ENCODE measurements at regions not wholly inside any gene's neighbourhood (a gene's known extent, or its start where the extent isn't known, plus 50 kb on each side); places are given as distances from the start of the nearest gene placed in this dataset.

DNA sequence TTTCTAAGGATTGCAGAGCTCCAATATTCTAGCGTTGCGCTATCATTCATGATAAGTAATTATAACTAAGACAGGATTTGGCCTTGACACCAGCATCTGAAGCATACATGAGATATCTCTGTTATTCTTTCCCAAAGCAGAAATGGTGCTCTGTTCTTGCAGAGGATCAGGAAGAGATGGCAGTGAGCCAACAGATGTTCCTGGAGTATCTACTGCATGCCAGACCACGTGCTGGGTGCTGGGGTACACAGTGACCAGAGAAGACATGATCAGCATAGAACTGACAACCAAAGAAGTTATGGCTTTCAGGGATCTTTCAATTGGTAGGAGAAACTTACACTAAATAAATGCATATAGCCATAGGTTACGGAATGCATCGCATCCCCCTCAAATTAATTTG, 63.7 kb upstream of the PLXNA4 start:
- no peaks in the 10 kb centered on the region for H3K4me1 ChIP-seq (ENCODE audit: control insufficient read depth in 2 of 3, insufficient read depth in 2 of 3, low read depth in 1 of 3, low read length in 3 of 3)
- FAIRE-seq, result no peak

DNA sequence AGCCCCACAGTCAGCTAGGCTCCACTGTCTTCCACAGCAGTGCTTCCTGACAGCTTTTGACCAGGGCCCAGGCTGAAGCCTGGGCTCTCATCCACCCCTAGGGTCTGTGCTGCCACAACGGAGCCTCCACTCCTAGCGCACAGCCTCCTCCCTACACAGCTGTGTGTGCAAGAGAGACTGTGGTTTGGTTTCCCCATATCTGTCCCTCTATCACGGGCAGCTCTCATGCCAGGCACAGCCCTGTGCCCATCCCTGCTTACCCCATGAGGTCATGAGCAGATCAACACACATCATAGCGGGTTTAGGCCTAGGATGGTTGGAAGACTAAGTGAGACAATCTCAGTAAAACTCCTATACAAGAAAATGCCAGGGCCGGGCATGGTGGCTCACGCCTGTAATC, 61.7 kb upstream of the PLXNA4 start:
- no peaks in the 10 kb centered on the region for H3K36me3 ChIP-seq (ENCODE audit: control insufficient read depth in 2 of 3, insufficient read depth in 3 of 3, low read length in 3 of 3)
- H3K9ac ChIP-seq (ENCODE audit: low read length in 3 of 3), result no peak overlapping the region
- no peak for FAIRE-seq
- no peaks in the 10 kb centered on the region for H3K9me3 ChIP-seq (ENCODE audit: control insufficient read depth in 2 of 3, insufficient read depth in 1 of 3, low read length in 3 of 3)
- intact Hi-C loops (cut with DNase I), result no loop called here
- DNase-seq, result no peak
- no peaks in the 10 kb centered on the region for H3K27me3 ChIP-seq (ENCODE audit: control insufficient read depth, insufficient read depth, low read length)
- H3K27ac ChIP-seq (ENCODE audit: low read depth in 2 of 2, low read length in 2 of 2), result no peak overlapping the region
- H3K4me1 ChIP-seq (ENCODE audit: control insufficient read depth in 2 of 3, insufficient read depth in 2 of 3, low read depth in 1 of 3, low read length in 3 of 3), result no peaks in the 10 kb centered on the region
- no peak overlapping the region for H3K4me3 ChIP-seq (ENCODE audit: low read length in 3 of 3)
- TF ChIP-seq, protein P1, sequence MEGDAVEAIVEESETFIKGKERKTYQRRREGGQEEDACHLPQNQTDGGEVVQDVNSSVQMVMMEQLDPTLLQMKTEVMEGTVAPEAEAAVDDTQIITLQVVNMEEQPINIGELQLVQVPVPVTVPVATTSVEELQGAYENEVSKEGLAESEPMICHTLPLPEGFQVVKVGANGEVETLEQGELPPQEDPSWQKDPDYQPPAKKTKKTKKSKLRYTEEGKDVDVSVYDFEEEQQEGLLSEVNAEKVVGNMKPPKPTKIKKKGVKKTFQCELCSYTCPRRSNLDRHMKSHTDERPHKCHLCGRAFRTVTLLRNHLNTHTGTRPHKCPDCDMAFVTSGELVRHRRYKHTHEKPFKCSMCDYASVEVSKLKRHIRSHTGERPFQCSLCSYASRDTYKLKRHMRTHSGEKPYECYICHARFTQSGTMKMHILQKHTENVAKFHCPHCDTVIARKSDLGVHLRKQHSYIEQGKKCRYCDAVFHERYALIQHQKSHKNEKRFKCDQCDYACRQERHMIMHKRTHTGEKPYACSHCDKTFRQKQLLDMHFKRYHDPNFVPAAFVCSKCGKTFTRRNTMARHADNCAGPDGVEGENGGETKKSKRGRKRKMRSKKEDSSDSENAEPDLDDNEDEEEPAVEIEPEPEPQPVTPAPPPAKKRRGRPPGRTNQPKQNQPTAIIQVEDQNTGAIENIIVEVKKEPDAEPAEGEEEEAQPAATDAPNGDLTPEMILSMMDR (IDR thresholded peaks at IDR 0.05; ENCODE audit: borderline replicate concordance, extremely low read depth, insufficient read depth), result no peak

More for the DNA sequence above, 63.7 kb upstream of the PLXNA4 start:
- no peak overlapping the region for H3K9ac ChIP-seq (ENCODE audit: low read length in 3 of 3)
- no peaks in the 10 kb centered on the region for H3K27me3 ChIP-seq (ENCODE audit: control insufficient read depth, insufficient read depth, low read length)
- TF ChIP-seq, protein P1 (IDR thresholded peaks at IDR 0.05; ENCODE audit: borderline replicate concordance, extremely low read depth, insufficient read depth), result no peak
- no peak for DNase-seq
- H3K4me3 ChIP-seq (ENCODE audit: low read length in 3 of 3), result no peak overlapping the region
- H3K9me3 ChIP-seq (ENCODE audit: control insufficient read depth in 2 of 3, insufficient read depth in 1 of 3, low read length in 3 of 3), result no peaks in the 10 kb centered on the region
- H3K36me3 ChIP-seq (ENCODE audit: control insufficient read depth in 2 of 3, insufficient read depth in 3 of 3, low read length in 3 of 3), result no peaks in the 10 kb centered on the region
- no peak overlapping the region for H3K27ac ChIP-seq (ENCODE audit: low read depth in 2 of 2, low read length in 2 of 2)
- intact Hi-C loops (cut with DNase I), result no loop called here

DNA sequence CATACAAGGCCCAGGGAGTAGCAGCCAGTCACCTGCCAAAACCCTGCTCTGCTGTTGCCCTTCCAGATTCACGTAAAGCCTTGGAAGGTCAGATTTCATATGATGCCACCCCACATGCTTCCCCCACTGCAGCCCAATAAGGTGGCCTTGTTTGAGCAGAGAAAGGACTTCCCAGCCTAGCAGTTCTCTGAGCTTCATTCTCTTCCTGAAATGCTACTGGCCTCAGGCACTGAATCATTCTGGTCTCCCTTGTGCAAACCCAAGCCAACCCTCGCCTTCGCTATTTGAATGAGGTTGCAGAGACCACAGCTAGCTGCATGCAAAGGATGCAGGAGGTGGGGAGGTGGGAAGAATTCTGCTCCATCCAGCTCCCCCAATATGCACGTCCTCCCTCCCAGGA, 60.3 kb upstream of the PLXNA4 start:
- H3K9ac ChIP-seq (ENCODE audit: low read length in 3 of 3), result no peak overlapping the region
- no peaks in the 10 kb centered on the region for H3K36me3 ChIP-seq (ENCODE audit: control insufficient read depth in 2 of 3, insufficient read depth in 3 of 3, low read length in 3 of 3)
- DNase-seq, result no peak
- intact Hi-C loops (cut with DNase I), result no loop called here
- H3K4me1 ChIP-seq (ENCODE audit: control insufficient read depth in 2 of 3, insufficient read depth in 2 of 3, low read depth in 1 of 3, low read length in 3 of 3), result no peaks in the 10 kb centered on the region
- TF ChIP-seq, protein P1 (IDR thresholded peaks at IDR 0.05; ENCODE audit: borderline replicate concordance, extremely low read depth, insufficient read depth), result no peak
- no peak overlapping the region for H3K4me3 ChIP-seq (ENCODE audit: low read length in 3 of 3)
- FAIRE-seq, result no peak
- H3K9me3 ChIP-seq (ENCODE audit: control insufficient read depth in 2 of 3, insufficient read depth in 1 of 3, low read length in 3 of 3), result no peaks in the 10 kb centered on the region
- H3K27me3 ChIP-seq (ENCODE audit: control insufficient read depth, insufficient read depth, low read length), result no peaks in the 10 kb centered on the region
- H3K27ac ChIP-seq (ENCODE audit: low read depth in 2 of 2, low read length in 2 of 2), result no peak overlapping the region

DNA sequence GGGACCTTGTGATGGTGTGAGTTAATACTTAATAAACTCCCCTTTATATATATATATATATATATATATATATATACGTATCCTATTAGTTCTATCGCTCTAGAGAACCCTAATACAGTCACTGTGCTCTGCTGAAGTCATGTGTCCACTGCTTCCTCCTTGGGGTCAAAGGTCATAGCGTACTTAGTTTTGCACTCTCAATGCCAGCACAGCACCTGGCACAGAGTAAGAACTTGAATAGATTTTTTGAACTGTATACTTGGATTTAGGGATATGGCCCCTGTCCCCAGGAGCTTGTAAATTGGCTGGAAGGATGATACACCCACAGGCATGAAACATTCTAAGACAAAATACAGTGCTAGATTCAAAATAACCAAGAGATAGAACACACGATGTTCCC, 58.9 kb upstream of the PLXNA4 start:
- Histone ChIP-seq H3K36me3 (ENCODE audit: control insufficient read depth in 2 of 3, insufficient read depth in 3 of 3, low read length in 3 of 3) (no peaks in the 10 kb centered on the region), H3K9ac (ENCODE audit: low read length in 3 of 3) (no peak overlapping the region), H3K27me3 (ENCODE audit: control insufficient read depth, insufficient read depth, low read length) (no peaks in the 10 kb centered on the region), H3K4me3 (ENCODE audit: low read length in 3 of 3) (no peak overlapping the region), H3K4me1 (ENCODE audit: control insufficient read depth in 2 of 3, insufficient read depth in 2 of 3, low read depth in 1 of 3, low read length in 3 of 3) (no peaks in the 10 kb centered on the region), H3K9me3 (ENCODE audit: control insufficient read depth in 2 of 3, insufficient read depth in 1 of 3, low read length in 3 of 3) (no peaks in the 10 kb centered on the region), H3K27ac (ENCODE audit: low read depth in 2 of 2, low read length in 2 of 2) (no peak overlapping the region)
- intact Hi-C loops (cut with DNase I), result no loop called here
- DNase-seq (no peak), FAIRE-seq (no peak)
- TF ChIP-seq, protein P1 (IDR thresholded peaks at IDR 0.05; ENCODE audit: borderline replicate concordance, extremely low read depth, insufficient read depth), result no peak
